GM12865 (cell line): ENCODE measurements at regions not wholly inside any gene's neighbourhood (a gene's known extent, or its start where the extent isn't known, plus 50 kb on each side); places are given as distances from the start of the nearest gene placed in this dataset.

Experiments
- DNase-seq: peaks from one replicate; pipeline ENCODE4 v3.0.0; 2010; ENCODE audit warnings: low read depth
- H3K4me3 ChIP-seq: 2 replicates; pipeline ENCODE4 v1.5.1; 2011; ENCODE audit warnings: mild to moderate bottlenecking, low read depth, low read length, control low read depth
- CTCF ChIP-seq: IDR thresholded peaks from 2 replicates; pipeline ENCODE4 v1.5.1; 2011; ENCODE audit warnings: low read length, control low read depth, low read depth, inconsistent platforms; ENCODE audit not compliant: insufficient read depth; ENCODE audit errors: missing control alignments

- H3K4me3 ChIP-seq = no peak overlapping the region
- TF ChIP-seq CTCF = no peak
- no peak for DNase-seq
Observed at GRCh38 chr9:24127519-24127918, 301.5 kb upstream of the ELAVL2 start.

- no peak overlapping the region for H3K4me3 ChIP-seq
- no peak for TF ChIP-seq CTCF
- no peak for DNase-seq
Observed at GRCh38 chr9:24118190-24118589, 292.1 kb upstream of the ELAVL2 start.

- no peak for TF ChIP-seq CTCF
- no peak overlapping the region for H3K4me3 ChIP-seq
- no peak for DNase-seq
Observed at GRCh38 chr9:24096756-24097155, 270.7 kb upstream of the ELAVL2 start.

GRCh38 chr9:24095246-24095645 is 269.2 kb upstream of the ELAVL2 start:
- DNase-seq = no peak
- no peak overlapping the region for H3K4me3 ChIP-seq
- no peak for TF ChIP-seq CTCF

- TF ChIP-seq CTCF = no peak
- DNase-seq = no peak
Observed at GRCh38 chr9:24090566-24090965, 264.5 kb upstream of the ELAVL2 start.

GRCh38 chr9:24073666-24074065 is 247.6 kb upstream of the ELAVL2 start:
- no peak for TF ChIP-seq CTCF
- no peak for DNase-seq
- no peak overlapping the region for H3K4me3 ChIP-seq

More at GRCh38 chr9:24090566-24090965, 264.5 kb upstream of the ELAVL2 start:
- no peak overlapping the region for H3K4me3 ChIP-seq

GRCh38 chr9:24073007-24073592 is 247.1 kb upstream of the ELAVL2 start:
- H3K4me3 ChIP-seq = no peak overlapping the region
- no peak for TF ChIP-seq CTCF
- DNase-seq = no peak
